A673 (cell line): ENCODE measurements at regions not wholly inside any gene's neighbourhood (a gene's known extent, or its start where the extent isn't known, plus 50 kb on each side); places are given as distances from the start of the nearest gene placed in this dataset.

Experiments used
- BruUV-seq: library from RNA; stranded (reverse); fragments of 400-500 nt; replicated peaks from 2 replicates; lab custom pipeline; 2021; lab: Mats Ljungman, UMichigan
- CTCF ChIA-PET: fragments of 300-600 bp; sonication (Branson Sonifier 250); formaldehyde crosslinking; loops from one replicate; lab custom pipeline; 2022; ENCODE audit warnings: antibody characterized with exemption; lab: Charles Lee
- POLR2A ChIA-PET: fragments of 300-600 bp; sonication (Branson Sonifier 250); formaldehyde crosslinking; loops from one replicate; lab custom pipeline; 2022; ENCODE audit warnings: antibody characterized with exemption; ENCODE audit not compliant: low non-redundant PET; lab: Charles Lee
- DNase-seq: peaks from one replicate; pipeline ENCODE4 v3.0.0-alpha.2; 2015; ENCODE audit warnings: low spot score
- H3K27ac ChIP-seq: fragments of 200-600 bp; sonication (generic); 2 replicates; pipeline ENCODE4 v1.5.1; 2016; ENCODE audit warnings: mixed run types, low read depth, mild to moderate bottlenecking, mixed read lengths, antibody characterized with exemption, low read length; ENCODE audit not compliant: poor library complexity, severe bottlenecking
- H3K27me3 ChIP-seq: fragments of 200-600 bp; sonication (generic); replicated peaks from 2 replicates; pipeline ENCODE4 v1.6.1; 2017; ENCODE audit warnings: mixed run types, low read depth, mild to moderate bottlenecking, mixed read lengths, antibody characterized with exemption, low read length; ENCODE audit not compliant: insufficient read depth, poor library complexity
- H3K36me3 ChIP-seq: fragments of 200-600 bp; sonication (generic); 2 replicates; pipeline ENCODE4 v1.6.1; 2016; ENCODE audit warnings: mixed run types, mild to moderate bottlenecking, mixed read lengths, antibody characterized with exemption, low read length; ENCODE audit not compliant: insufficient read depth, poor library complexity, severe bottlenecking
- H3K4me1 ChIP-seq: fragments of 200-600 bp; sonication (generic); 2 replicates; pipeline ENCODE4 v1.6.1; 2017; ENCODE audit warnings: mixed run types, mild to moderate bottlenecking, mixed read lengths, antibody characterized with exemption, low read length; ENCODE audit not compliant: insufficient read depth, poor library complexity, severe bottlenecking
- H3K4me3 ChIP-seq: fragments of 200-600 bp; sonication (generic); 2 replicates; pipeline ENCODE4 v1.5.1; 2016; ENCODE audit warnings: low read depth, mixed run types, mild to moderate bottlenecking, mixed read lengths, low read length; ENCODE audit not compliant: poor library complexity, severe bottlenecking
- H3K9me3 ChIP-seq: fragments of 200-600 bp; sonication (generic); 2 replicates; pipeline ENCODE4 v1.6.1; 2016; ENCODE audit warnings: mixed run types, low read depth, mild to moderate bottlenecking, mixed read lengths, antibody characterized with exemption, low read length; ENCODE audit not compliant: poor library complexity, severe bottlenecking
- EZH2 ChIP-seq: fragments of 200-600 bp; sonication (generic); IDR thresholded peaks from 2 replicates; pipeline ENCODE4 v1.6.1; 2017; ENCODE audit warnings: borderline replicate concordance, low read depth, mild to moderate bottlenecking, mixed read lengths, antibody characterized with exemption, low read length; ENCODE audit not compliant: poor library complexity, severe bottlenecking
- intact Hi-C: fragments of 100-400 bp; cut with micrococcal nuclease; formaldehyde crosslinking; loops from one replicate; pipeline ENCODE4 v1.10.0; 2022; ENCODE audit not compliant: unreplicated experiment
- TF ChIP-seq, protein P1 (sequence below): fragments of 300-800, 200-600 bp; sonication (generic); conservative IDR thresholded peaks from 2 replicates; pipeline ENCODE4 v1.5.1; 2017; ENCODE audit warnings: low read depth, mild to moderate bottlenecking, antibody characterized with exemption, low read length, moderate library complexity, mixed read lengths

DNA sequence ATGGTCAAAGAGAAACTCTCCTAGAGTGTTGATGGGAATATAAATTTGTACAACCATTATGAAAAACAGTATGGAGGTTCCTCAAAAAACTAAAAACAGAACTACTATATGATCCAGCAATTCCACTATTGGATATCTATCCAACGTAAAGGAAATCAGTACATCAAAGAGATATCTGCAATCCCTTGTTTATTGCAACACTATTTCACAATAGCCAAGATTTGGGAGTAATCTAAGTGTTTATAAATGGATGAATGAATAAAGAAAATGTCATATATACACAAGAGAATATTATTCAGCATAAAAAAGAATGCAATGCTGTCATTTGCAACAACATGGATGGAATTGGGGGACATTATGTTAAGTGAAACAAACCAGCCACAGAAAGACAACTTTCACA lies 1118.1 kb upstream of the PRKX start:
- TF ChIP-seq, protein P1, sequence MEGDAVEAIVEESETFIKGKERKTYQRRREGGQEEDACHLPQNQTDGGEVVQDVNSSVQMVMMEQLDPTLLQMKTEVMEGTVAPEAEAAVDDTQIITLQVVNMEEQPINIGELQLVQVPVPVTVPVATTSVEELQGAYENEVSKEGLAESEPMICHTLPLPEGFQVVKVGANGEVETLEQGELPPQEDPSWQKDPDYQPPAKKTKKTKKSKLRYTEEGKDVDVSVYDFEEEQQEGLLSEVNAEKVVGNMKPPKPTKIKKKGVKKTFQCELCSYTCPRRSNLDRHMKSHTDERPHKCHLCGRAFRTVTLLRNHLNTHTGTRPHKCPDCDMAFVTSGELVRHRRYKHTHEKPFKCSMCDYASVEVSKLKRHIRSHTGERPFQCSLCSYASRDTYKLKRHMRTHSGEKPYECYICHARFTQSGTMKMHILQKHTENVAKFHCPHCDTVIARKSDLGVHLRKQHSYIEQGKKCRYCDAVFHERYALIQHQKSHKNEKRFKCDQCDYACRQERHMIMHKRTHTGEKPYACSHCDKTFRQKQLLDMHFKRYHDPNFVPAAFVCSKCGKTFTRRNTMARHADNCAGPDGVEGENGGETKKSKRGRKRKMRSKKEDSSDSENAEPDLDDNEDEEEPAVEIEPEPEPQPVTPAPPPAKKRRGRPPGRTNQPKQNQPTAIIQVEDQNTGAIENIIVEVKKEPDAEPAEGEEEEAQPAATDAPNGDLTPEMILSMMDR: no peak
- TF ChIP-seq EZH2: no peak
- CTCF ChIA-PET: no interaction called here
- Histone ChIP-seq H3K27me3 (no peaks in the 10 kb centered on the region), H3K4me3 (no peak overlapping the region), H3K36me3 (no peaks in the 10 kb centered on the region), H3K9me3 (no peaks in the 10 kb centered on the region), H3K4me1 (no peaks in the 10 kb centered on the region), H3K27ac (no peak overlapping the region)
- no TSS peak for BruUV-seq
- no peak for DNase-seq
- intact Hi-C loops: no loop called here
- POLR2A ChIA-PET: no interaction called here

- Histone ChIP-seq H3K36me3 (no peaks in the 10 kb centered on the region), H3K4me3 (no peak overlapping the region), H3K4me1 (no peaks in the 10 kb centered on the region), H3K27ac (no peak overlapping the region), H3K27me3 (no peaks in the 10 kb centered on the region), H3K9me3 (no peaks in the 10 kb centered on the region)
- no peak for DNase-seq
- POLR2A ChIA-PET: no interaction called here
- TF ChIP-seq, protein P1: no peak
- TF ChIP-seq EZH2: no peak
- CTCF ChIA-PET: no interaction called here
- no TSS peak for BruUV-seq
- intact Hi-C loops: no loop called here
Observed at GRCh38 chrX:4830880-4831557, 1117.6 kb upstream of the PRKX start.

DNA sequence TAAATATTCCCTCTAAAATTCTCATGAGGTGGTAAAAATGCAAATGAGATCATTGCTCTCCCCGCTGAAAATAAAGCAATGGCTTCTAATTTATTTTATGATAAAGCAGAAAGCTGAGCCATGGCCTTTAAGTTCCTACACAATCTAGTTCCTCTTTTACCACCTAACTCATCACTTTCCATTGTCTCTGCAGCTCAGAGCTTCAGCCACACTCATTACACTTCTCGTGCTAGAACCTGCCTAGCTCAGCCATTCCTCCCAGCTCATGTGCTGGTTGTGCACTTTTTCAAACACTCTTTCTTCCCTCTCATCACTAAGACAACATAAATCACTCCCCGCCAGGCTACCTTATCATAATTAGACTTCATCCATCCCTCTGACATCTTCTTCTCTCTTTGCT lies 1112.1 kb upstream of the PRKX start:
- no peak overlapping the region for H3K27ac ChIP-seq
- no TSS peak for BruUV-seq
- no peaks in the 10 kb centered on the region for H3K4me1 ChIP-seq
- TF ChIP-seq, protein P1: no peak
- no peak for TF ChIP-seq EZH2
- ChIA-PET CTCF (no interaction called here), POLR2A (no interaction called here)
- no peaks in the 10 kb centered on the region for H3K9me3 ChIP-seq
- no peaks in the 10 kb centered on the region for H3K36me3 ChIP-seq
- H3K27me3 ChIP-seq: no peaks in the 10 kb centered on the region
- no peak overlapping the region for H3K4me3 ChIP-seq
- DNase-seq: no peak
- intact Hi-C loops: no loop called here
